Activated naive CD4-positive, alpha-beta T cell treated with anti-CD3 and anti-CD28 coated beads, Interleukin-2, amount 10 ng/mL, durations not matched to agents 7 days and 5 days (primary cell): ENCODE measurements at regions not wholly inside any gene's neighbourhood (a gene's known extent, or its start where the extent isn't known, plus 50 kb on each side); places are given as distances from the start of the nearest gene placed in this dataset.
"Not testable (repeated sequence)": the region's sequence is repeated elsewhere in the genome, so short reads cannot be mapped to it uniquely, and the experiment has no call there.

ENCODE experiments used
- CTCF ChIA-PET: fragments of 350-600 bp; sonication (Branson Sonifier 250); formaldehyde crosslinking; loops from one replicate; lab custom pipeline; 2021; ENCODE audit warnings: antibody characterized with exemption; lab: Charles Lee
- DNase-seq: peaks from one replicate; pipeline ENCODE4 v3.0.0-alpha.2; 2020
- H3K27ac Mint-ChIP-seq: one replicate; pipeline ENCODE4 v1.8.0; 2021; ENCODE audit warnings: mild to moderate bottlenecking, moderate library complexity, mixed read lengths
- H3K27me3 Mint-ChIP-seq: one replicate; pipeline ENCODE4 v1.8.0; 2021; ENCODE audit warnings: mild to moderate bottlenecking, mixed read lengths
- H3K36me3 Mint-ChIP-seq: one replicate; pipeline ENCODE4 v1.8.0; 2021; ENCODE audit warnings: mixed read lengths
- H3K4me1 Mint-ChIP-seq: one replicate; pipeline ENCODE4 v1.8.0; 2021; ENCODE audit warnings: mixed read lengths
- H3K4me3 Mint-ChIP-seq: one replicate; pipeline ENCODE4 v1.8.0; 2021; ENCODE audit warnings: mild to moderate bottlenecking, moderate library complexity, mixed read lengths
- H3K9me3 Mint-ChIP-seq: one replicate; pipeline ENCODE4 v1.8.0; 2021; ENCODE audit warnings: mixed read lengths

DNA sequence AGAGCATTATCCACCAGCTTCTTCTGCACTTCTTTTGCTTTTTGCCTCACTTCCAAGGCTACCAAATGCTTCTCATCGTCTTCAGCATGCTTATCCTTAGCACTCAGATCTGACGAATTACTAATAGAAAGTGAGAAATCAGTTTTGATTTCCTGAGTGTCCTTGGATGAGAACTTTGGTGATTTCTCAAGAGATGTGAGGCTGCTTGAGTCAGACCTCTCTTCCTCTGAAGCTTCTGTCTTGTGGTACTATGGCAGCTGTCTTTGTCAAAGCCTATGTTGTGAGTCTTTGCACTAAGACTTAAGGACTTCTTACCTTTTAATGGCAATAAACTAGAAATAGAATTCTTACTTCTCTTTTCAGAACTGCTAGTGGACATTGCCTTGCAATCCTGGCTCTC is 169.9 kb downstream of the CPE start:
- no peaks in the 10 kb centered on the region for H3K9me3 Mint-ChIP-seq
- CTCF ChIA-PET: no interaction called here
- H3K4me3 Mint-ChIP-seq: no peak overlapping the region
- H3K27ac Mint-ChIP-seq: no peak overlapping the region
- no peaks in the 10 kb centered on the region for H3K36me3 Mint-ChIP-seq
- no peaks in the 10 kb centered on the region for H3K27me3 Mint-ChIP-seq
- DNase-seq: no peak
- no peaks in the 10 kb centered on the region for H3K4me1 Mint-ChIP-seq

DNA sequence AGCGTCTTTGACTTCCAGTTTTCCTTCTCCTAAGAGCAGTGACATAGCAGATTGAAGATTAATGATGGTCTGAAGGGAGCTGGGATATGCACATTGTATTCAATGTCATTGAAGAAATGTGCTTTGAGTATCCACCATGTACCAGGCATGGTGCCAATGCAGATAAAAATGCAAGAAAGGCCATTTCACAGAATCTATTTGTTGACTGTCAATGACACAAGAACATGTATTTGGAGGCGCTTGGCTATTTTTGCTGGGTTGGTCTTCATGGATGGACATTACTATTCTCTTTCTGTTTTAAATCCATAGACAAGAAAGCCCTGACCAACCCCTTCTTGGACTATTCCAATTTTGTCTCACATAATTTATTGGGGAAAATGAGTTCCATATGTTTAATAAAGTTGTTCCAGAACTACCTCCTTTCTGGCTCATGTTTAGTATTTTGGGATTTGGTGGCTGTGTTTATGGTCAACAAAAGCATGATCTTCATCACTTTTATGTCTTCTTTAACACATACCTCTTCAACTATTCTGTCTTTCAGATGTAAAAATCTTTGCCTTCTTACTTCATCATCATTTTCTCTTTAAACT is 174.5 kb downstream of the CPE start:
- no peaks in the 10 kb centered on the region for H3K9me3 Mint-ChIP-seq
- no peaks in the 10 kb centered on the region for H3K4me1 Mint-ChIP-seq
- no peak overlapping the region for H3K4me3 Mint-ChIP-seq
- CTCF ChIA-PET: no interaction called here
- H3K36me3 Mint-ChIP-seq: no peaks in the 10 kb centered on the region
- H3K27me3 Mint-ChIP-seq: no peaks in the 10 kb centered on the region
- no peak for DNase-seq
- no peak overlapping the region for H3K27ac Mint-ChIP-seq

DNA sequence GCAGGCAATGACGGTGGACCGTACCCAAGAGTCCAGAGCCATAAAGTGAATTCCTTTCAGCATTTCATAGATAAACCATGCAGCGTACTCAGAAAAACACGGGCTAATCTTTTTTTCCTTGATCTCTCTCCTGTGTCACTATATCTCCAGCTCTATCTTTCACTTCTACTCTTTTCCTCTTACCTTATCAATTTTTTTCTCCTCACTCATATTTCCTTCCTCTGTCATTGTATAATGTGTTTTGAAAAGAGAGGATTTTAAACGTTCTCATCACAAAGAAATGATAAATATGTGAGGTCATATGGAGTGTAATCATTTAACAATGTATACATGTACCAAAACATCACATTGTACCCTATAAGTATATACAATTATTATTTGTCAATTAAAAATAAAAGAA is 176.5 kb downstream of the CPE start:
- Mint-ChIP-seq H3K36me3 (no peaks in the 10 kb centered on the region), H3K9me3 (no peaks in the 10 kb centered on the region), H3K27me3 (no peaks in the 10 kb centered on the region), H3K4me3 (no peak overlapping the region), H3K4me1 (no peaks in the 10 kb centered on the region), H3K27ac (no peak overlapping the region)
- DNase-seq: no peak
- CTCF ChIA-PET: no interaction called here

DNA sequence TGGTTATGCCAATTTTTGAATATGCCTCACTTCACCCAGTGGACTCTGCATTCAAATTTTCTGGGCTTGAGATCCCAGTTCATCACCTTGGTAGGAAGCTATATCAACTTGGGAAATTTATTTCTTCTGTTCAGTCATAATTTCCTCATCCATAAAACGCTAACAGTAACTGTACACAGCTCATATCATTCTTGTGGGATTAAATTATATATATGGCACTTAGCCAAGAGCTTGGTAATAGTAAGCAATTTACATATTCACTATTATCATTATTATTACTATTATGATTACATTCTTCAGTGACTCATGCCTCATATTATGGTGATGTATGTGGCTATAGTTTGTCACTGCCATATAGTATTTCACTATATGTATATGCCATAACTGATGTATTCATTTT is 177.6 kb downstream of the CPE start:
- Mint-ChIP-seq H3K27me3 (no peaks in the 10 kb centered on the region), H3K36me3 (no peaks in the 10 kb centered on the region), H3K4me1 (no peaks in the 10 kb centered on the region), H3K9me3 (no peaks in the 10 kb centered on the region), H3K4me3 (no peak overlapping the region), H3K27ac (no peak overlapping the region)
- DNase-seq: no peak
- CTCF ChIA-PET: no interaction called here

DNA sequence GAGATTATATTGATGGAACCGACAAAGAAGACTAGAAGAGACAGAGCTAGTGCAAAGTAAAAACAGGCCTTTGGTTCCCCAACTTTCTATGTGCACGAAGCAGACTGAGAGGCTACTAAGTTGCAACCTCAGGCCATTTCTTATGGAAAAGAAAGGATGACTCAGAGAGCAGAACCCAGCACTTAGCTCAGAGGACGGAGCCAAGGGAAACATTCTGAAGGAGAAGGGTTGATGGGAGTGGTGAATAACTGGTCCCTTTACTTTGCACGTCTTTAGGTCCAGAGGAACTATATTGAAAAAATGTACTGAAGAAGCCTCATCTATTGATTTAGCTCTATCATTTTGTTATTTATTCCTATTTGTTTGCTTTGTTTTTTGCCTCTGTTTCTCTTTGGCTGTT is 182.1 kb downstream of the CPE start:
- no peak overlapping the region for H3K27ac Mint-ChIP-seq
- no peaks in the 10 kb centered on the region for H3K9me3 Mint-ChIP-seq
- H3K4me1 Mint-ChIP-seq: no peaks in the 10 kb centered on the region
- no peaks in the 10 kb centered on the region for H3K36me3 Mint-ChIP-seq
- DNase-seq: no peak
- CTCF ChIA-PET: no interaction called here
- H3K4me3 Mint-ChIP-seq: no peak overlapping the region
- H3K27me3 Mint-ChIP-seq: no peaks in the 10 kb centered on the region

DNA sequence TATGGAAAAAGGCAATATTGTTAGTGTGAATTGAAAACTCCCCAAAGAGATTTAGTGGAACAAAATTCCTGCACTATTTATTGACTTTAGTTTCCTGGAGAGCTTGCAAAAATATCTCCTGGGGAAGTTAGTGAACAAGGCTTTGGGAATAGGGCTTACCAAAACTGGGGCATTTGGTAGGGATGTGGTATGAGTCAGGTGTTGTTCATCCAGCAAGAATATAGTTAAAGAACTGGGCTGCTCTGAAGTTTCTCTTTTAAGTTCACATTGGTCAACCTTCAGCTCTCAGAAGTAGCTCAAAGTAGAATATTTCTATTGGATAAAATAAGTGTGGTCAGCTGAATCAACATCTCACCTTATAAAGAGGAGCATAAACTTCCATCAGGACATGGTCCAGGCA is 185.0 kb downstream of the CPE start:
- H3K9me3 Mint-ChIP-seq: no peaks in the 10 kb centered on the region
- H3K4me1 Mint-ChIP-seq: no peaks in the 10 kb centered on the region
- H3K27me3 Mint-ChIP-seq: no peaks in the 10 kb centered on the region
- no peak for DNase-seq
- no peaks in the 10 kb centered on the region for H3K36me3 Mint-ChIP-seq
- no peak overlapping the region for H3K27ac Mint-ChIP-seq
- CTCF ChIA-PET: no interaction called here
- no peak overlapping the region for H3K4me3 Mint-ChIP-seq

DNA sequence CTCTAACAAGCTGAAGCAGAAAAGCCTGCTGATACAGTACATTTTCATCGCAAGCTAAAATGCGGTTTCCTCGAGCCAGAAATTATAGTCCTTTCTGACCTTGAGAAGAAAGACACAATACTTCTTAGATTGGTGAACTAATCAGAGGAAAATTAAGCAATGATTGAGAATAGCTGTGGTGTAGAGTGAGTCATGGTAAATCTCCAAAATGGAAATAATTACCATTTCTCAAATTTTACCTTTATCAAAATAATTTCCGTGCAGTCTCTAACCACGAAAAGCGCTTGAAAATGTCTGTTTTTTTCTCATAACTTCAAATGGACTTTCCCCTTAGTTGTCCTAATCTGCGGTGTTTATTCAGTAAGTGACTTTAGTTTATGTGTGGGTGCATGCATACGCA is 190.2 kb downstream of the CPE start:
- CTCF ChIA-PET: no interaction called here
- no peak for DNase-seq
- Mint-ChIP-seq H3K4me3 (no peak overlapping the region), H3K36me3 (no peaks in the 10 kb centered on the region), H3K4me1 (no peaks in the 10 kb centered on the region), H3K27ac (no peak overlapping the region), H3K27me3 (no peaks in the 10 kb centered on the region), H3K9me3 (no peaks in the 10 kb centered on the region)

DNA sequence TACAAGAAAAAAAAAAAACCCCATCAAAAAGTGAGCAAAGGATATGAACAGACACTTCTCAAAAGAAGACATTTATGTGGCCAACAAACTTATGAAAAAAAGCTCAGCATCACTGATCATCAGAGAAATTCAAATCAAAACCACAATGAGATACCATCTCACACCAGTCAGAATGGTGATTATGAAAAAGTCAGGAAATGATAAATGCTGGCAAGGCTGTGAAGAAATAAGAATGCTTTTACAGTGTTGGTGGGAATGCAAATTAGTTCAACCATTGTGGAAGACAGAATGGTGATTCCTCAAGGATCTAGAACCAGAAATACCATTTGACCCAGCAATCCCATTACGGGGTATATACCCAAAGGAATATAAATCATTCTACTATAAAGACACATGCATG is 192.7 kb downstream of the CPE start:
- DNase-seq, H3K27me3 Mint-ChIP-seq: not testable (repeated sequence)

DNA sequence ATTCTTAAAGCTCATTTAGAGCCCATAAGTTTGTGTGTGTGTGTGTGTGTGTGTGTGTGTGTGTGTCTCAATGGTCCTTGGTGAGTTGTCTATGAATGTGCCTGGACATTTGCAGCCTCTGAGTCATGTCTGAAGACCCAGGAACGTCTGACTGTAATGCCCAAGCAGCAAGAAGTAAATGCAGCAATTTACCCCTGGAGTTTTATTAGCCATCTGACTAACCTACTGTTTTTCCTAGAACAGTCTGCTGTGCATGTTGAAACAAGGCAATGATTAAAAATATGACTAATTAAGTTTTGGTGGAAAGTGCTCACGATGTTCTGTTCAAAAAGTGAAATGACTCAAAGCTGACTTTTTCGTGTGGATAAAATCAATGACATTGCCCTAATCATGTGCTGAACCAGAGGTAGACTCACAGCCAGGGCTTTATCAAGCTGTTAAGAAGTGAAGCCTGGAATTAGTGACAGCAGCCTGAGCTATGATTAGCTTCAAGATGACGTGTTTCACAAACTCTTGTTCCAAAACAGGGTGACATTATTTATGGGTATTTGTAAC is 201.6 kb downstream of the CPE start:
- no peak overlapping the region for H3K27ac Mint-ChIP-seq
- no peaks in the 10 kb centered on the region for H3K9me3 Mint-ChIP-seq
- CTCF ChIA-PET: no interaction called here
- DNase-seq: no peak
- no peak overlapping the region for H3K4me3 Mint-ChIP-seq
- peaks cover 5% of the 10 kb centered on the region for H3K4me1 Mint-ChIP-seq
- H3K36me3 Mint-ChIP-seq: no peaks in the 10 kb centered on the region
- H3K27me3 Mint-ChIP-seq: no peaks in the 10 kb centered on the region

More for the DNA sequence above, 192.7 kb downstream of the CPE start:
- CTCF ChIA-PET, H3K9me3 Mint-ChIP-seq, H3K27ac Mint-ChIP-seq, H3K4me3 Mint-ChIP-seq, H3K4me1 Mint-ChIP-seq, H3K36me3 Mint-ChIP-seq: not testable (repeated sequence)

DNA sequence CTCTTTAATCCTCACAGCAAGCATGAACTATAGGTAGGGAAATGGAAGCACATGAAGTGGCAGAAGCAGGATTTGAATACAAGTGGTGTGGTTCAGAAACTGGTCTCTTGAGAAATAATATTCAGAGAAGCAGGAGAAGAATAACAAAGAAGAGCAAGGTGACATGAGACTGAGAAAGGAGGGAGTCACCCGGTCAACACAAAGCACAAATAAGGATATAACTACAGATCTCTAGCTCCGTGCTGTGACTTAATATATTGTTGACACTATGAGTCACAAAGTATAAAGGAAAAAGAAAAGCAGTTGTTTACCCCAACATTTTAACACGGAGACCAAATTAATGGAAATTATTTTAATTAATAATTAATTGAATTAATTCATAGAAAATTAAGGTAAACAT is 204.5 kb downstream of the CPE start:
- no peak for DNase-seq
- CTCF ChIA-PET: no interaction called here
- H3K27me3 Mint-ChIP-seq: no peaks in the 10 kb centered on the region
- no peak overlapping the region for H3K27ac Mint-ChIP-seq
- H3K36me3 Mint-ChIP-seq: no peaks in the 10 kb centered on the region
- H3K4me1 Mint-ChIP-seq: no peaks in the 10 kb centered on the region
- no peaks in the 10 kb centered on the region for H3K9me3 Mint-ChIP-seq
- H3K4me3 Mint-ChIP-seq: no peak overlapping the region

DNA sequence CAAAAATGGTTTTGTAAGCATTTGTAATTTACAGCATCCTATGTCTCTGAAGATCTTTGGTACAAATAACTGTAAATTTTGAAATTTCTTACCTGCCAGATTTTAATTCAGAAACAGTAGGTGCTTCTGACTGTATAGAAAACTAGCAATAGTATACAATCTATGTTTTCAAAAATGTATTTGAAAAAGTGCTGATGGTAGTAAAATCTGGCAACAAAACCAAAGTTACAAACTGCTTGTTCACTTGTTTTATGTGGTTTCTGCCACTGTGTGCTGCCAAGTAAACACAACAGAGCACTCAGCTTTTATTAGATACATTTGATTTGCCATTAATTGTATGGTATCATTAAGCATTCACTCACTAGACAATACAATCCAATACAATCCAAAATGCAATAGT is 206.1 kb downstream of the CPE start:
- H3K9me3 Mint-ChIP-seq: no peaks in the 10 kb centered on the region
- H3K36me3 Mint-ChIP-seq: no peaks in the 10 kb centered on the region
- no peak overlapping the region for H3K27ac Mint-ChIP-seq
- CTCF ChIA-PET: no interaction called here
- H3K4me3 Mint-ChIP-seq: no peak overlapping the region
- H3K27me3 Mint-ChIP-seq: no peaks in the 10 kb centered on the region
- DNase-seq: no peak
- no peaks in the 10 kb centered on the region for H3K4me1 Mint-ChIP-seq

DNA sequence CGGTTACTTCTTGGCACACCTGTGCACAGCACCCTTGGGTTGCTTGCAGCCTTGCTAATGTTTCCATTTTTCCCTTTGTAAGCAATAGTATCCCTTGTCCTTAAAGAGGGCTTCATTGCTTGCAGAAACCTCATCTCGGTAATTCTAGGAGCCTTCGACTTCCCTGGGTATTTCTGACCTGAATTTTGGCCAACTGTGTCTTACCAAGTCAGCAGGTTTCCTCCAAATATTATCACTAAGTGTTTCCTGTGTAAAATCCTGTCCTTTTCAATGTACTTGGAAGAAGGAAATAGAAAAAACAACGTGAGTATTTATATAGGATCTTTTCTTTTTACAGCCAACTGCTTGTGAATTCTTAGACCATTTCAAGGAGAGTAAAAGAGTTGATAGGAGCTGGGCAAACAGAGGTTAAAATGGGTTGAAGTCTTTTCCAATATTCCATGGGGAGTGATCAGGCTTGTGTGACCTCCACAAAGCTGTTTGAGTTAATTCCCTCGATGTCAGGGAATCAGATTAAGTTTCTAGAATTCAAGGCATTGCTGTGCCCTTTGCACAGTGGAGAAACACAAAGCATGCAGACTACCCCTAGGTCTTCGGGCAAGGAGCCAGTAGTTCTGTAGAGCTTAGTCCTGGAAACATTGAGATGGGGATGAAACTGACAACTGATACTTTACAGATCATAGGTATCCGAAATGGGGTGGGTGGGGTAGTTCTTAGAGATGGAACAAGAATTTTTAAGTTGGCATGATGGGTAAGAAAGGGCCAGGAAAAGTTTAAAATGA is 209.9 kb downstream of the CPE start:
- no peak overlapping the region for H3K27ac Mint-ChIP-seq
- no peaks in the 10 kb centered on the region for H3K4me1 Mint-ChIP-seq
- H3K4me3 Mint-ChIP-seq: no peak overlapping the region
- no peaks in the 10 kb centered on the region for H3K9me3 Mint-ChIP-seq
- H3K36me3 Mint-ChIP-seq: no peaks in the 10 kb centered on the region
- no peaks in the 10 kb centered on the region for H3K27me3 Mint-ChIP-seq
- DNase-seq: no peak
- CTCF ChIA-PET: no interaction called here

DNA sequence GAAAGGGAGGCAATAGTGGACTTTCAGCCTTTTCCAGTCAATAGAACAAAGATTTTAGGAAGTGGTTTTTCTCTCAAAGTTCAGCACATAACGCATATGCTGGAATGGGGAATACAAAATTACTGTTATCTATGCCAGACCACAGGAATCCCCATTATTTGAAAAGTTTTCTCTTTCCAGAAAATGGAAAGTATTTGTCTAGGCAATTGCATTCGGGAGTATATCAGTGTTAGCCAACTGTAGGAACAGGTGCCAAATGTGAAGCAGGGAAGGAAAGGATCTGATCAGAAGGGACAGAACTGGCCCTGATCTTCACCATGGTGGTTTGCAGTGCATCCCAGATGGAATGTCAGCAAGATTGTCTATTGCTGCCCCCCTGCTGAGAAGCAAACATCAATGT is 213.6 kb downstream of the CPE start:
- H3K36me3 Mint-ChIP-seq: no peaks in the 10 kb centered on the region
- H3K4me1 Mint-ChIP-seq: no peaks in the 10 kb centered on the region
- H3K4me3 Mint-ChIP-seq: no peak overlapping the region
- H3K9me3 Mint-ChIP-seq: no peaks in the 10 kb centered on the region
- no peak for DNase-seq
- CTCF ChIA-PET: no interaction called here
- no peak overlapping the region for H3K27ac Mint-ChIP-seq
- H3K27me3 Mint-ChIP-seq: no peaks in the 10 kb centered on the region

DNA sequence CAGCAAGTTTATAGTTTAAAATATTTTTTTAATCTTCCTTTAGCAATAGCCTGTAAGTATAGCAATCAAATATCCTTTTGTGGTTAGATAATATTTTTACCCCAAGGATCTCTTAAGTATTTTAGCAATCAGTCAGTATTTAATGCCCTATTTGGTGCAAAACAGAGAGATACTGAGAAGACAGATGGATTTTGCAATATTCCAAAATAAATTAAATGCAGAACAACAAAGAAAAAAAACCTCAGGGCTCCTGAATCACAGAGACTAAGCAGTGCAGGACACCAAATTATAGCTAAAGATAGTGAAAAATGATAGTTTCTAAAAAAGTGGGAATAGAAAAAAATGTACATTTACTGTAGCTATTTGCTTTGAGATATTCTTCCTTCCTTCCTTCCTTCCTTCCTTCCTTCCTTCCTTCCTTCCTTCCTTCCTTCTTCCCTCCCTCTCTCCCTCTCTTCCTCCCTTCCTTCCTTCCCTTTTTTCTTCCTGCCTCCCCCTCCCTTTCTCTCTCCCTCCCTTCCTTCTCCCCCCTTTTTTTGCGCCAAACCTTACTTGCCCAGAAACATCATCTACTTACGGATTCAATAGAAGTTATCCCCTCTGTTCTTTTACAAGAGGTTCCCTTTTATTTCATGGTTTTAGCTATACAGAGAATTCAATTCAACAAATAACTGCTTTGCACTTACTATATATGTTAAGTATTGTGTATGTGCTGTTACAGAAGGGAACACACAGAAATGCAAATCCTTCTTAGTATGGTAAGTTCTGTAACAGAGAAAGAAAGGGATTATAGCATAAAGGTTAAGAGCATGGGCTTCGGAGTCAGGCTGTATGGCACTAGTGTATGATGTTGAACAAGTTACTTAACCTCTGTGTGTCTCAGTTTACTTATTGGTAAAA is 219.0 kb downstream of the CPE start:
- Mint-ChIP-seq H3K4me3 (no peak overlapping the region), H3K4me1 (no peaks in the 10 kb centered on the region), H3K9me3 (no peaks in the 10 kb centered on the region), H3K36me3 (no peaks in the 10 kb centered on the region), H3K27ac (no peak overlapping the region), H3K27me3 (no peaks in the 10 kb centered on the region)
- CTCF ChIA-PET: no interaction called here
- no peak for DNase-seq
